ENCODE measurements at regions not wholly inside any gene's neighbourhood (a gene's known extent, or its start where the extent isn't known, plus 50 kb on each side); places are given as distances from the start of the nearest gene placed in this dataset.

GRCh38 chr7:19339512-19339911 lies 194.3 kb upstream of the FERD3L start:
- TF ChIP-seq POLR2A (IDR thresholded peaks at IDR 0.05) (no peak), CTCF (IDR thresholded peaks at IDR 0.05) (no peak)
